Lower leg skin (tissue), 3 donors: ENCODE measurements at regions not wholly inside any gene's neighbourhood (a gene's known extent, or its start where the extent isn't known, plus 50 kb on each side); places are given as distances from the start of the nearest gene placed in this dataset.

ENCODE experiments used
- POLR2A ChIP-seq, 2 donors: fragments of 450-650 bp; IDR thresholded peaks; one replicate each; pipeline ENCODE4 v1.6.1; 2016 to 2017; ENCODE audit warnings: antibody characterized with exemption in 2 of 2, mild to moderate bottlenecking in 1 of 2, moderate library complexity in 1 of 2
- TF ChIP-seq, protein P1 (sequence below), 3 donors: fragments of 450-650 bp; IDR thresholded peaks; one replicate each; pipeline ENCODE4 v1.5.1; 2016; ENCODE audit warnings: antibody characterized with exemption in 3 of 3, mild to moderate bottlenecking in 3 of 3, moderate library complexity in 2 of 3

- TF ChIP-seq, protein P1, sequence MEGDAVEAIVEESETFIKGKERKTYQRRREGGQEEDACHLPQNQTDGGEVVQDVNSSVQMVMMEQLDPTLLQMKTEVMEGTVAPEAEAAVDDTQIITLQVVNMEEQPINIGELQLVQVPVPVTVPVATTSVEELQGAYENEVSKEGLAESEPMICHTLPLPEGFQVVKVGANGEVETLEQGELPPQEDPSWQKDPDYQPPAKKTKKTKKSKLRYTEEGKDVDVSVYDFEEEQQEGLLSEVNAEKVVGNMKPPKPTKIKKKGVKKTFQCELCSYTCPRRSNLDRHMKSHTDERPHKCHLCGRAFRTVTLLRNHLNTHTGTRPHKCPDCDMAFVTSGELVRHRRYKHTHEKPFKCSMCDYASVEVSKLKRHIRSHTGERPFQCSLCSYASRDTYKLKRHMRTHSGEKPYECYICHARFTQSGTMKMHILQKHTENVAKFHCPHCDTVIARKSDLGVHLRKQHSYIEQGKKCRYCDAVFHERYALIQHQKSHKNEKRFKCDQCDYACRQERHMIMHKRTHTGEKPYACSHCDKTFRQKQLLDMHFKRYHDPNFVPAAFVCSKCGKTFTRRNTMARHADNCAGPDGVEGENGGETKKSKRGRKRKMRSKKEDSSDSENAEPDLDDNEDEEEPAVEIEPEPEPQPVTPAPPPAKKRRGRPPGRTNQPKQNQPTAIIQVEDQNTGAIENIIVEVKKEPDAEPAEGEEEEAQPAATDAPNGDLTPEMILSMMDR (IDR thresholded peaks at IDR 0.05) = no peak
- TF ChIP-seq POLR2A (IDR thresholded peaks at IDR 0.05) = no peak
Measured at GRCh38 chr1:230493264-230493663, 67.1 kb upstream of the PGBD5 start.
